Uterus (tissue), 2 donors: ENCODE measurements at regions not wholly inside any gene's neighbourhood (a gene's known extent, or its start where the extent isn't known, plus 50 kb on each side); places are given as distances from the start of the nearest gene placed in this dataset.

Source experiments
- POLR2A ChIP-seq, 2 donors: fragments of 450-650 bp; IDR thresholded peaks; one replicate each; pipeline ENCODE4 v1.6.1; 2016; ENCODE audit warnings: antibody characterized with exemption in 2 of 2, mild to moderate bottlenecking in 1 of 2, moderate library complexity in 1 of 2
- TF ChIP-seq, protein P1 (sequence below), 4 experiments: fragments of 200-600 bp in 2 of 4; fragments of 450-650 bp in 2 of 4; sonication (generic) in 2 of 4; IDR thresholded peaks; one replicate each; pipeline ENCODE4 v1.5.1; 2016 to 2019; ENCODE audit warnings: antibody characterized with exemption in 4 of 4, mild to moderate bottlenecking in 2 of 4, moderate library complexity in 1 of 4

DNA sequence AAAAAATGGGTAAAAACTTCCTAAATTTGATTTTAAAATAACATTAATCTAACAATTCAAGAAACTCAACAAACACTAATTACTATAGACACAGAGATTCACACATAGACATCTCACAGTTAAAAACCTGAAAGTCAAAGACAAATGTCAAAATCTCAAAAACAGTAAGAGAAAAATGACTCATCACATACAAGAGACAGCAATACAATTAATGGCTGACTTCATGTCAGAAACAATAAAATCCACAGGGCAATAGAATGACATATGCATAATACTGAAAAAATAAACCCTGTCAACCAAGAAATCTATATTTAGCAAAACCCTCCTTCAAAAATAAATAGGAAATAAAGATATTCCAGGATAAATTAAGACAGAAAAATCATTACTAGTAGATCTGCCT lies 200.4 kb downstream of the CEMIP2 start:
- TF ChIP-seq, protein P1, sequence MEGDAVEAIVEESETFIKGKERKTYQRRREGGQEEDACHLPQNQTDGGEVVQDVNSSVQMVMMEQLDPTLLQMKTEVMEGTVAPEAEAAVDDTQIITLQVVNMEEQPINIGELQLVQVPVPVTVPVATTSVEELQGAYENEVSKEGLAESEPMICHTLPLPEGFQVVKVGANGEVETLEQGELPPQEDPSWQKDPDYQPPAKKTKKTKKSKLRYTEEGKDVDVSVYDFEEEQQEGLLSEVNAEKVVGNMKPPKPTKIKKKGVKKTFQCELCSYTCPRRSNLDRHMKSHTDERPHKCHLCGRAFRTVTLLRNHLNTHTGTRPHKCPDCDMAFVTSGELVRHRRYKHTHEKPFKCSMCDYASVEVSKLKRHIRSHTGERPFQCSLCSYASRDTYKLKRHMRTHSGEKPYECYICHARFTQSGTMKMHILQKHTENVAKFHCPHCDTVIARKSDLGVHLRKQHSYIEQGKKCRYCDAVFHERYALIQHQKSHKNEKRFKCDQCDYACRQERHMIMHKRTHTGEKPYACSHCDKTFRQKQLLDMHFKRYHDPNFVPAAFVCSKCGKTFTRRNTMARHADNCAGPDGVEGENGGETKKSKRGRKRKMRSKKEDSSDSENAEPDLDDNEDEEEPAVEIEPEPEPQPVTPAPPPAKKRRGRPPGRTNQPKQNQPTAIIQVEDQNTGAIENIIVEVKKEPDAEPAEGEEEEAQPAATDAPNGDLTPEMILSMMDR (IDR thresholded peaks at IDR 0.05) = no peak
- no peak for TF ChIP-seq POLR2A (IDR thresholded peaks at IDR 0.05)
